GM21526 (cell line): ENCODE measurements at regions not wholly inside any gene's neighbourhood (a gene's known extent, or its start where the extent isn't known, plus 50 kb on each side); places are given as distances from the start of the nearest gene placed in this dataset.
"Not testable (repeated sequence)": the region's sequence is repeated elsewhere in the genome, so short reads cannot be mapped to it uniquely, and the experiment has no call there.

Experiments used
- ATAC-seq: cut with Tn5 transposase; IDR thresholded peaks from one replicate; pipeline ENCODE4 v1.9.1; 2021; ENCODE audit warnings: moderate library complexity; ENCODE audit not compliant: unreplicated experiment, low FRiP score

- ATAC-seq, result no peak
These were observed 216.0 kb upstream of the NFIA start for GRCh38 chr1:60866226-60866900.

- no peak for ATAC-seq
These were observed 217.2 kb upstream of the NFIA start for GRCh38 chr1:60865166-60865565.

GRCh38 chr1:60864722-60865121 lies 217.6 kb upstream of the NFIA start:
- ATAC-seq, result no peak

GRCh38 chr1:60863131-60863530 lies 219.2 kb upstream of the NFIA start:
- no peak for ATAC-seq

GRCh38 chr1:60861961-60862567 lies 220.3 kb upstream of the NFIA start:
- ATAC-seq, result no peak

GRCh38 chr1:60859111-60859510 lies 223.2 kb upstream of the NFIA start:
- ATAC-seq, result no peak

- ATAC-seq, result no peak
These were observed 224.5 kb upstream of the NFIA start for GRCh38 chr1:60857851-60858250.

- ATAC-seq, result no peak
These were observed 232.3 kb upstream of the NFIA start for GRCh38 chr1:60850084-60850483.

GRCh38 chr1:60849401-60849800 lies 233.0 kb upstream of the NFIA start:
- ATAC-seq, result no peak

- ATAC-seq, result no peak
These were observed 233.7 kb upstream of the NFIA start for GRCh38 chr1:60848583-60849188.

- ATAC-seq, result no peak
These were observed 234.3 kb upstream of the NFIA start for GRCh38 chr1:60847855-60848582.

- no peak for ATAC-seq
These were observed 235.0 kb upstream of the NFIA start for GRCh38 chr1:60847391-60847790.

- not testable (repeated sequence) for ATAC-seq
These were observed 236.7 kb upstream of the NFIA start for GRCh38 chr1:60845659-60846058.

- no peak for ATAC-seq
These were observed 240.1 kb upstream of the NFIA start for GRCh38 chr1:60842304-60842703.

- ATAC-seq, result no peak
These were observed 241.0 kb upstream of the NFIA start for GRCh38 chr1:60841116-60842046.

GRCh38 chr1:60840476-60840875 lies 241.9 kb upstream of the NFIA start:
- ATAC-seq, result not testable (repeated sequence)

- ATAC-seq, result no peak
These were observed 246.7 kb upstream of the NFIA start for GRCh38 chr1:60835649-60836048.

- no peak for ATAC-seq
These were observed 249.2 kb upstream of the NFIA start for GRCh38 chr1:60833173-60833572.

GRCh38 chr1:60832367-60832766 lies 250.0 kb upstream of the NFIA start:
- ATAC-seq, result no peak

- no peak for ATAC-seq
These were observed 250.6 kb upstream of the NFIA start for GRCh38 chr1:60831780-60832179.
